SK-N-MC (cell line): ENCODE measurements at regions not wholly inside any gene's neighbourhood (a gene's known extent, or its start where the extent isn't known, plus 50 kb on each side); places are given as distances from the start of the nearest gene placed in this dataset.

Source experiments
- EZH2 ChIP-seq: fragments of 200-600 bp; sonication (generic); IDR thresholded peaks from one replicate; pipeline ENCODE4 v1.6.1; 2017; ENCODE audit warnings: antibody characterized with exemption
- FOXP2 ChIP-seq: optimal IDR thresholded peaks from 2 replicates; pipeline ENCODE3; 2011; ENCODE audit warnings: mild to moderate bottlenecking, moderate library complexity; ENCODE audit not compliant: insufficient read depth; ENCODE audit errors: extremely low read length, control extremely low read depth
- POLR2AphosphoS5 ChIP-seq: IDR thresholded peaks from 2 replicates; pipeline ENCODE4 v1.6.1; 2012; ENCODE audit warnings: mild to moderate bottlenecking, low read depth, low read length, borderline replicate concordance

- TF ChIP-seq EZH2 (no peak), POLR2AphosphoS5 (no peak), FOXP2 (no peak)
Observed at GRCh38 chr6:841569-841968, 148.6 kb upstream of the EXOC2 start.
